Brain microvascular endothelial cell (primary cell): ENCODE measurements at regions not wholly inside any gene's neighbourhood (a gene's known extent, or its start where the extent isn't known, plus 50 kb on each side); places are given as distances from the start of the nearest gene placed in this dataset.

Experiments
- DNase-seq: peaks from one replicate; pipeline ENCODE4 v3.0.0-alpha.2; 2020
- H3K27ac ChIP-seq: fragments of 250-450 bp; sonication (Bioruptor Pico); 2 replicates; pipeline ENCODE4 v1.5.1; 2020; ENCODE audit warnings: mild to moderate bottlenecking, moderate library complexity
- H3K27me3 ChIP-seq: fragments of 250-450 bp; sonication (Bioruptor Pico); replicated peaks from 2 replicates; pipeline ENCODE4 v1.5.1; 2020; ENCODE audit warnings: mild to moderate bottlenecking
- H3K36me3 ChIP-seq: fragments of 250-450 bp; sonication (Bioruptor Pico); replicated peaks from 2 replicates; pipeline ENCODE4 v1.5.1; 2020; ENCODE audit warnings: mild to moderate bottlenecking
- H3K4me3 ChIP-seq: 2 replicates; pipeline ENCODE4 v1.5.1; 2011; ENCODE audit warnings: low read depth, mild to moderate bottlenecking, control low read depth, low read length, moderate library complexity
- in situ Hi-C: cut with HindIII; loops from 2 replicates; pipeline ENCODE4 v1.10.0; 2017; ENCODE audit warnings: low sequenced_read_pairs, low pct_ligation_motif_present
- TF ChIP-seq, protein P1 (sequence below): IDR thresholded peaks from 2 replicates; pipeline ENCODE4 v1.5.1; 2011; ENCODE audit warnings: low read depth, mild to moderate bottlenecking, moderate library complexity, low read length, control low read depth, inconsistent platforms; ENCODE audit errors: missing control alignments

DNA sequence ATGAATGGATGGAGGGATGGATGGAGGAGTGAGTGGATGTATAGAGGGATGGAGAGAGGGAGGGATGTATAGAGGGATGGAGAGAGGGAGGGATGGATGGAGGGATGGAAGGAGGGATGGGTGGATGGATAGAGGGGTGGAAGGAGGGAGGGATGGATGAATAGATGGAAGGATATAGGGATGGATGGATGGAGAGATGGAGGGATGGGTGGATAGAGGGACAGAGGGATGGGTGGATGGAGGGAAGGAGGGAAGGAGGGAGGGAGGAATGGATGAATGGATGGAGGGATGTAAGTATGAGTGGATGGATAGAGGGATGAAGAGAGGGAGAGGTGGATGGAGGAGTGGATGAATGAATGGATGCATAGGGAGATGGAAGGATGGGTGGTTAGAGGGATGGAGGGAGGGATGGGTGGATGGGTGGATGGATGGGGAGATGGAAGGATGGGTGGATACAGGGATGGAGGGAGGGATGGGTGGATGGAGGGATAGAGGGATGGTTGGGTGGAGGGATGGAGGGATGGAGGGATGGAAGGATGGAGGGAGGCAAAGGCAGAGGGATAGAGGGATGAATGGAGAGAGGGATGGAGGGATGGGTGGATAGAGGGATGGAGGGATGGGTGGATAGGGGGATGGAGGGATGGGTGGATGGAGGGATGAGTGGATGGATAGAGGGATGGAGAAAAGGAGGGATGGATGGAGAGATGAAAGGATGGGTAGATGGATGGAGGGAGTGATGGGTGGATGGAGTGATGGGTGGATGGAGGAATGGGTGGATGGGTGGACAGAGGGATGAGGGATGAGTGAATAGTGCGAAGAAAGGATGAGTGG is 313.8 kb downstream of the UACA start:
- Histone ChIP-seq H3K36me3 (no peaks in the 10 kb centered on the region), H3K27ac (no peak overlapping the region), H3K27me3 (peaks cover 35% of the 10 kb centered on the region), H3K4me3 (no peak overlapping the region)
- TF ChIP-seq, protein P1, sequence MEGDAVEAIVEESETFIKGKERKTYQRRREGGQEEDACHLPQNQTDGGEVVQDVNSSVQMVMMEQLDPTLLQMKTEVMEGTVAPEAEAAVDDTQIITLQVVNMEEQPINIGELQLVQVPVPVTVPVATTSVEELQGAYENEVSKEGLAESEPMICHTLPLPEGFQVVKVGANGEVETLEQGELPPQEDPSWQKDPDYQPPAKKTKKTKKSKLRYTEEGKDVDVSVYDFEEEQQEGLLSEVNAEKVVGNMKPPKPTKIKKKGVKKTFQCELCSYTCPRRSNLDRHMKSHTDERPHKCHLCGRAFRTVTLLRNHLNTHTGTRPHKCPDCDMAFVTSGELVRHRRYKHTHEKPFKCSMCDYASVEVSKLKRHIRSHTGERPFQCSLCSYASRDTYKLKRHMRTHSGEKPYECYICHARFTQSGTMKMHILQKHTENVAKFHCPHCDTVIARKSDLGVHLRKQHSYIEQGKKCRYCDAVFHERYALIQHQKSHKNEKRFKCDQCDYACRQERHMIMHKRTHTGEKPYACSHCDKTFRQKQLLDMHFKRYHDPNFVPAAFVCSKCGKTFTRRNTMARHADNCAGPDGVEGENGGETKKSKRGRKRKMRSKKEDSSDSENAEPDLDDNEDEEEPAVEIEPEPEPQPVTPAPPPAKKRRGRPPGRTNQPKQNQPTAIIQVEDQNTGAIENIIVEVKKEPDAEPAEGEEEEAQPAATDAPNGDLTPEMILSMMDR = no peak
- no peak for DNase-seq
- in situ Hi-C loops = no loop called here

DNA sequence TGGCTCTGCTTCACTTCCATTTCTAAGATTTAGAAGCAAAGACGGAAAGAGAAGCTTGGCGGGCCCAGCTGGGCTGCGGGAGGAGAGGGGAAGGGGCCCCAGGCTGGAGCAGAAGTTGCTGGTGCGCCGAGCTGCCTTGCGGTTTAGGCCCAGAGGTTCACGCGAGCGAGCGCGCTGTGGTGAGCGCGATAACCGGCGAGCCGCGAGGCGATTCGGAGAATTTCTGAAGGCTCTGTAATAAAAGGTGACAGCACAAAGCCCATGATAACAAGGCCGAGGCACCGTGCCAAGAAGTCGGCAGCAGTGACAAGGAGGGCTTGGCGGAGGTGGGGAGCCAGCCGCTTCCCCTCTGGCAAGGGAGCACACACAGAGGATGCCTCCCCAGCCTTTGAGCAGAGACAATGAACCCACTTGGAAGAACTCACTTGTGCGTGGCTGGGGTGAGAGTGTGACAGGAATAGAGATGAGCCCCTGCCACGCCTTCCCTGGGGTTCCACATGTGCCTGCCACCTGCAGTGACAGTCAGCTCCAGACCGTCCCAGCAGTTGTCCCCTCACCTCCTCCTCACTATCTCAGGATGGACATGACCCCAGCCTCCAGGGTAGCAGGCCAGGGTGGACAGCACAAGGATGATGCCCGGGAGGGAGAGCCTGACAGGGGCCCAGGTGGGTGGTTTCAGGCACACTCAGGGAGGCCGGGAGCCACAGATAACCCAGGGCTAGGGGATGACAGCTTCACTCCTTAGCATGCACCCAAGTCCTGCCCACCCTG is 315.2 kb downstream of the UACA start:
- no peak for DNase-seq
- H3K27ac ChIP-seq = no peak overlapping the region
- H3K27me3 ChIP-seq = peaks cover 48% of the 10 kb centered on the region
- in situ Hi-C loops = no loop called here
- H3K36me3 ChIP-seq = no peaks in the 10 kb centered on the region
- TF ChIP-seq, protein P1 = no peak
- no peak overlapping the region for H3K4me3 ChIP-seq

DNA sequence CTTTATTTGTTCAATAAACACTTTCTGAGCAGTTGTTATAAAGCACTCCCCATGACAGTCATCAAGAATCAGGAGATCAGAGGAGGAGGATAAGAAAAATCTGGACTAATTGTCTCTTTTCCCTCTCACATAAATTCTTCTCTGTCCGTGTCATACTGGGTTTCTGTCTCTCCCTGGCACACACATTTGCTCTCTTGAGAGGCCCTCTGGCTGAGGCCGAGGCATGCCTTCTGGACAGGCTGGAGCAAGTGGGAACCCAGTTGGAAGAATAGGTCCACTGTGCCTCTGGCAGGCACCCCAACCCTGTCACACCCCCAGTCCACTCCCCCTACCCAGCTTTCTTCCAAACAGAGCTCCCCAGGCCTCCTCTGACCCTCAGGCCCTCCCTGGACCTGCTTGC is 315.8 kb downstream of the UACA start:
- Histone ChIP-seq H3K36me3 (no peaks in the 10 kb centered on the region), H3K27me3 (peaks cover 54% of the 10 kb centered on the region), H3K4me3 (no peak overlapping the region), H3K27ac (no peak overlapping the region)
- in situ Hi-C loops = no loop called here
- no peak for DNase-seq
- TF ChIP-seq, protein P1 = no peak

DNA sequence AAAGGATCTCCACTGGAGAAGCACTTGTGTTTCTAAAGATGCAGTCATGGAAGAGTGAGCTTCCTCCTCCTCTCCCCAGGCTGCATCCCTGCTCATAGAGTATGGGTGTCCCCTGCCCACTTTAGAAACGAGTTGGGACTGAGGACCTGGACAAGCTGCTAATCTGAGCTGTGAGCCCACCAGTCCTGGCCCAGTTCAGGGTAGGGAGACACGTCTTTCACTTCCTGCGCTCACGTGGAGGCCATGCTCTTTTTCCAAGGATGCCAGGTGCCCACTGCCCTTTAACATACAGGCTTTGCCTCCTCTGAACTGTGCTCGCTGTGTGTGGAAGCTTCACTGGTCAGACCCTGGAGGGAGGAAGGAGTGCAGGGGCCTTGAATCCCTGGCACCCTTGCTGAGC is 316.3 kb downstream of the UACA start:
- in situ Hi-C loops = no loop called here
- Histone ChIP-seq H3K27me3 (peaks cover 57% of the 10 kb centered on the region), H3K27ac (no peak overlapping the region), H3K36me3 (no peaks in the 10 kb centered on the region), H3K4me3 (no peak overlapping the region)
- TF ChIP-seq, protein P1 = no peak
- no peak for DNase-seq

DNA sequence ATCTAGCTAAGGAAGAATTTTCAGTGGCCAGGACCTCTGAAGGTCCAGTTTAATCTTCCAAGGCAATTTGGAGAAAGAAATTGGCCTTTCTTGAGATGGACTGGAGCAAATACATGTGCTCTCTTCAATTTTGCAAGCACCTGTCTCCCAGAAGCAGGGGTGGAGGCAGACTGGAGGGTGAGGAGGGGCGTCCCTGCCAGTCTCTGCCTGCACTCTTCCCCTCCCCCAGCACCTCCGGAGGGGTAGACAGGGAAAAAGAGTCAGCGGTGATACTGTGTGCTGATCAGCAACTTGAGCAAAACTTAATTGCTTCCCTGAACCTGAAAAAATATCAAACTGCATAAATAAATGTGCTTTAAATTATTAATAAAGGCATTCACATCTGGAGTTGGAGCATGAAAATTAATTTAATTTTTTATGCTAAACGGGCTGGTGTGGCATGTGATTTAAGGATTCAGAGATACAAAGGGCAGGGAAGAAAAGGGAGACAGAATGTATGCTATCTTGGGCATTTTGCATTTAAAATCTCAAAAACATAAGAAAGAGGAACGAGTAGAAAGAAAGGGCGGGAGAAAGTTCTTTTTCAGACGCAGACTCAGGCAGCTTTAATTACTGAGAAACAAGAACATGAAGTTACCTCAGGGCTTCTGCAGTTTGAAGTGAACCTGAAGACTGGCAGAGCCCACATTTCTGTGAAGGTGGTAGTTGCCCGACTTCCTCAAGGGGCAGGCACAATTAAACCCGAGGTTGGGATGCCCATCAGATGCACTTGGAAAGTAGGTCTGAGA is 319.7 kb downstream of the UACA start:
- no peak for DNase-seq
- no peak overlapping the region for H3K4me3 ChIP-seq
- no peaks in the 10 kb centered on the region for H3K36me3 ChIP-seq
- peaks cover 69% of the 10 kb centered on the region for H3K27me3 ChIP-seq
- H3K27ac ChIP-seq = no peak overlapping the region
- TF ChIP-seq, protein P1 = no peak
- in situ Hi-C loops = no loop called here
